Natural killer cell treated with Interleukin-12 subunit alpha and Interleukin-12 subunit beta and Interleukin-15 and Interleukin-18, amount 100 ng/mL, for 72 hours (primary cell): ENCODE measurements at regions not wholly inside any gene's neighbourhood (a gene's known extent, or its start where the extent isn't known, plus 50 kb on each side); places are given as distances from the start of the nearest gene placed in this dataset.
"Not testable (repeated sequence)": the region's sequence is repeated elsewhere in the genome, so short reads cannot be mapped to it uniquely, and the experiment has no call there.

Experiments used
- ATAC-seq, 2 donors: fragments of 150-1000 bp; cut with Tn5 transposase in 1 of 2; sonication (Bioruptor Pico), chemical (Tn5 transposase) in 1 of 2; 2 replicates each; pipeline ENCODE4 v1.10.0; 2021
- DNase-seq: peaks from one replicate; pipeline ENCODE4 v3.0.0; 2022; ENCODE audit warnings: low spot score
- H3K27ac Mint-ChIP-seq, 2 donors: 1 replicate in 1 of 2; 2 replicates in 1 of 2; pipeline ENCODE4 v1.8.0; 2022; ENCODE audit warnings: mixed read lengths in 2 of 2, mild to moderate bottlenecking in 1 of 2, moderate library complexity in 1 of 2
- H3K27me3 Mint-ChIP-seq, 2 donors: 1 replicate in 1 of 2; 2 replicates in 1 of 2; pipeline ENCODE4 v1.8.0; 2022; ENCODE audit warnings: mixed read lengths in 2 of 2
- H3K36me3 Mint-ChIP-seq: one replicate; pipeline ENCODE4 v1.8.0; 2022; ENCODE audit warnings: mixed read lengths
- H3K4me1 Mint-ChIP-seq, 2 donors: 1 replicate in 1 of 2; 2 replicates in 1 of 2; pipeline ENCODE4 v1.8.0; 2022; ENCODE audit warnings: low read depth in 2 of 2, mixed read lengths in 2 of 2, mild to moderate bottlenecking in 1 of 2
- H3K4me3 Mint-ChIP-seq: one replicate; pipeline ENCODE4 v1.8.0; 2022; ENCODE audit warnings: mixed read lengths
- H3K9me3 Mint-ChIP-seq: 2 replicates; pipeline ENCODE4 v1.8.0; 2022; ENCODE audit warnings: mixed read lengths

- ATAC-seq: no peak
- no peaks in the 10 kb centered on the region for H3K36me3 Mint-ChIP-seq
- H3K9me3 Mint-ChIP-seq: no peaks in the 10 kb centered on the region
- H3K27me3 Mint-ChIP-seq: peaks cover 0 to 6% of the 10 kb centered on the region in 2 donors
- no peak overlapping the region for H3K27ac Mint-ChIP-seq
- H3K4me3 Mint-ChIP-seq: no peak overlapping the region
- DNase-seq: no peak
- no peaks in the 10 kb centered on the region for H3K4me1 Mint-ChIP-seq
Measured at GRCh38 chr2:145800151-145801091, 1280.5 kb upstream of the ZEB2 start.

- ATAC-seq (no peak), DNase-seq (no peak)
- H3K9me3 Mint-ChIP-seq: no peaks in the 10 kb centered on the region
- no peak overlapping the region for H3K4me3 Mint-ChIP-seq
- no peaks in the 10 kb centered on the region for H3K36me3 Mint-ChIP-seq
- no peaks in the 10 kb centered on the region for H3K4me1 Mint-ChIP-seq
- H3K27me3 Mint-ChIP-seq: peaks cover 0 to 6% of the 10 kb centered on the region in 2 donors
- H3K27ac Mint-ChIP-seq: no peak overlapping the region
Measured at GRCh38 chr2:145799595-145800108, 1279.7 kb upstream of the ZEB2 start.

GRCh38 chr2:145798419-145798818, 1278.5 kb upstream of the ZEB2 start:
- no peaks in the 10 kb centered on the region for H3K4me1 Mint-ChIP-seq
- H3K4me3 Mint-ChIP-seq: no peak overlapping the region
- peaks cover 0 to 6% of the 10 kb centered on the region in 2 donors for H3K27me3 Mint-ChIP-seq
- no peaks in the 10 kb centered on the region for H3K36me3 Mint-ChIP-seq
- ATAC-seq (no peak), DNase-seq (no peak)
- H3K9me3 Mint-ChIP-seq: no peaks in the 10 kb centered on the region
- no peak overlapping the region for H3K27ac Mint-ChIP-seq

GRCh38 chr2:145797692-145798091, 1277.8 kb upstream of the ZEB2 start:
- DNase-seq: no peak
- peaks cover 0 to 6% of the 10 kb centered on the region in 2 donors for H3K27me3 Mint-ChIP-seq
- H3K36me3 Mint-ChIP-seq: no peaks in the 10 kb centered on the region
- H3K9me3 Mint-ChIP-seq: no peaks in the 10 kb centered on the region
- ATAC-seq: no peak
- no peaks in the 10 kb centered on the region for H3K4me1 Mint-ChIP-seq
- no peak overlapping the region for H3K4me3 Mint-ChIP-seq
- no peak overlapping the region for H3K27ac Mint-ChIP-seq

- H3K9me3 Mint-ChIP-seq: peaks cover 3% of the 10 kb centered on the region
Measured at GRCh38 chr2:145792745-145793144, 1272.8 kb upstream of the ZEB2 start.

GRCh38 chr2:145789636-145790035, 1269.7 kb upstream of the ZEB2 start:
- ATAC-seq: no peak
- Mint-ChIP-seq H3K4me1 (no peaks in the 10 kb centered on the region), H3K9me3 (peaks cover 9% of the 10 kb centered on the region), H3K36me3 (peaks cover 4% of the 10 kb centered on the region), H3K27ac (no peak overlapping the region), H3K27me3 (peaks cover 2 to 7% of the 10 kb centered on the region in 2 donors), H3K4me3 (no peak overlapping the region)
- no peak for DNase-seq

More at GRCh38 chr2:145792745-145793144, 1272.8 kb upstream of the ZEB2 start:
- Mint-ChIP-seq H3K4me1 (no peaks in the 10 kb centered on the region), H3K27ac (no peak overlapping the region), H3K27me3 (peaks cover 0 to 6% of the 10 kb centered on the region in 2 donors), H3K36me3 (no peaks in the 10 kb centered on the region), H3K4me3 (no peak overlapping the region)
- no peak for DNase-seq
- ATAC-seq: no peak

- DNase-seq, H3K4me3 Mint-ChIP-seq, H3K36me3 Mint-ChIP-seq, H3K27ac Mint-ChIP-seq, ATAC-seq, H3K4me1 Mint-ChIP-seq: not testable (repeated sequence)
- Mint-ChIP-seq H3K27me3 (peaks cover 2 to 18% of the 10 kb centered on the region in 2 donors), H3K9me3 (peaks cover 12% of the 10 kb centered on the region)
Measured at GRCh38 chr2:145787597-145788361, 1267.9 kb upstream of the ZEB2 start.

GRCh38 chr2:145782607-145783006, 1262.7 kb upstream of the ZEB2 start:
- not testable (repeated sequence) for H3K27ac Mint-ChIP-seq, H3K36me3 Mint-ChIP-seq, H3K4me1 Mint-ChIP-seq, ATAC-seq, H3K4me3 Mint-ChIP-seq, DNase-seq, H3K9me3 Mint-ChIP-seq
- H3K27me3 Mint-ChIP-seq: peaks cover 2 to 28% of the 10 kb centered on the region in 2 donors

GRCh38 chr2:145777914-145778313, 1258.0 kb upstream of the ZEB2 start:
- DNase-seq (no peak), ATAC-seq (peak; percentile 28 to 52)
- Mint-ChIP-seq H3K4me1 (no peaks in the 10 kb centered on the region), H3K4me3 (no peak overlapping the region), H3K27me3 (peaks cover 2 to 17% of the 10 kb centered on the region in 2 donors), H3K27ac (no peak overlapping the region), H3K9me3 (no peaks in the 10 kb centered on the region), H3K36me3 (no peaks in the 10 kb centered on the region)

- H3K9me3 Mint-ChIP-seq: no peaks in the 10 kb centered on the region
- no peak overlapping the region for H3K27ac Mint-ChIP-seq
- ATAC-seq: no peak
Measured at GRCh38 chr2:145777297-145777696, 1257.4 kb upstream of the ZEB2 start.

GRCh38 chr2:145775591-145775990, 1255.7 kb upstream of the ZEB2 start:
- H3K9me3 Mint-ChIP-seq: peaks cover 4% of the 10 kb centered on the region
- no peak overlapping the region for H3K27ac Mint-ChIP-seq
- no peak overlapping the region for H3K4me3 Mint-ChIP-seq
- H3K36me3 Mint-ChIP-seq: no peaks in the 10 kb centered on the region
- DNase-seq: no peak
- H3K4me1 Mint-ChIP-seq: no peaks in the 10 kb centered on the region
- ATAC-seq: no peak
- peaks cover 5 to 9% of the 10 kb centered on the region in 2 donors for H3K27me3 Mint-ChIP-seq

More at GRCh38 chr2:145777297-145777696, 1257.4 kb upstream of the ZEB2 start:
- Mint-ChIP-seq H3K4me3 (no peak overlapping the region), H3K27me3 (peaks cover 2 to 17% of the 10 kb centered on the region in 2 donors), H3K36me3 (no peaks in the 10 kb centered on the region), H3K4me1 (no peaks in the 10 kb centered on the region)
- no peak for DNase-seq

- DNase-seq: no peak
Measured at GRCh38 chr2:145771525-145771924, 1251.6 kb upstream of the ZEB2 start.

GRCh38 chr2:145769011-145769716, 1249.2 kb upstream of the ZEB2 start:
- H3K27me3 Mint-ChIP-seq: peaks cover 2 to 3% of the 10 kb centered on the region in 2 donors
- no peaks in the 10 kb centered on the region for H3K36me3 Mint-ChIP-seq
- no peak overlapping the region for H3K4me3 Mint-ChIP-seq
- H3K27ac Mint-ChIP-seq: no peak overlapping the region
- H3K9me3 Mint-ChIP-seq: peaks cover 4% of the 10 kb centered on the region
- DNase-seq: no peak
- no peak for ATAC-seq
- no peaks in the 10 kb centered on the region for H3K4me1 Mint-ChIP-seq

More at GRCh38 chr2:145771525-145771924, 1251.6 kb upstream of the ZEB2 start:
- H3K4me3 Mint-ChIP-seq: no peak overlapping the region
- peaks cover 4% of the 10 kb centered on the region for H3K9me3 Mint-ChIP-seq
- no peaks in the 10 kb centered on the region for H3K36me3 Mint-ChIP-seq
- no peaks in the 10 kb centered on the region for H3K4me1 Mint-ChIP-seq
- no peak overlapping the region for H3K27ac Mint-ChIP-seq
- no peak for ATAC-seq
- peaks cover 5 to 6% of the 10 kb centered on the region in 2 donors for H3K27me3 Mint-ChIP-seq
